ENCODE measurements at regions not wholly inside any gene's neighbourhood (a gene's known extent, or its start where the extent isn't known, plus 50 kb on each side); places are given as distances from the start of the nearest gene placed in this dataset.

DNA sequence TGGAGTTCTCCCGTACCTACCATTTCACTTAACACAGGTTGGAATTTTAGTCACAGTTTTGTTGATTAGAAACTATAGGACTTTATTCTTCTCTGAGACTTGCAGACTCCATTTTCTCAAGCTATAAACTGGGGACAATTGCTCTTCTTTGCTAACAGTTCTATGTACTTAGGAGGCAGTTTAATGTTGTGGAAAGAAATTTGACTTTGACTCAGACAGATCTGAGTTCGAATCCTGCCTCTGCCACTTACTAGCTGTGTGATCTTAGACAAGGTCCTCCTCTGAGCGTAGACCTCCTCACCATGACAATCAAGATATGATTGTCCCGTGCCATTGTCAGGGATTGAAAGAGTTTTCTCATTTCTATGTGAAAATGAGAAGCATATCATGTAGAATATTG lies 196.4 kb upstream of the HES1 start:
- no peak overlapping the region for H3K14ac ChIP-seq (ENCODE audit: insufficient read length)
- H2BK20ac ChIP-seq (ENCODE audit: low read length), result 0 out of 2 replicates have a peak overlapping the region, but pooled peaks have one; percentile 84
- no peak overlapping the region for H4K8ac ChIP-seq (ENCODE audit: extremely low read depth, insufficient read depth, low read length)
- no peak overlapping the region for H2AK5ac ChIP-seq (ENCODE audit: low read depth, low read length)
- H2AFZ ChIP-seq (ENCODE audit: low read length), result no peak overlapping the region
- H3K9ac ChIP-seq (replicated peaks in 1 of 4; ENCODE audit: extremely low read depth in 1 of 4, low read depth in 3 of 4, low read length in 3 of 4), result no peak overlapping the region
- no peaks in the 10 kb centered on the region for H3K36me3 ChIP-seq (ENCODE audit: control insufficient read depth in 2 of 4, insufficient read depth in 4 of 4, low read length in 3 of 4)
- no peak overlapping the region for H2BK120ac ChIP-seq (replicated peaks; ENCODE audit: low read depth, low read length)
- H4K91ac ChIP-seq (replicated peaks; ENCODE audit: insufficient read length, low read length), result no peak overlapping the region
- H3K27ac ChIP-seq (ENCODE audit: low read depth, low read length), result no peak overlapping the region
- no peak for DNase-seq (ENCODE audit: low read depth in 1 of 2, low spot score in 2 of 2)
- no peak overlapping the region for H3K56ac ChIP-seq (replicated peaks; ENCODE audit: insufficient read length, low read depth, low read length)
- no peaks in the 10 kb centered on the region for H3K79me1 ChIP-seq (ENCODE audit: low read depth, low read length)
- ChIA-PET CTCF (ENCODE audit: partially characterized antibody) (interaction anchor here (1.1 to 1.7 kb wide), 5 partner anchors 9 to 160 kb away, joined by 3 to 7 read pairs (median 3); no protein-coding TSS in a partner anchor), POLR2A (ENCODE audit: partially characterized antibody) (interaction anchor here (1.3 kb wide), 1 partner anchor 28 kb away, joined by 3 read pairs; no protein-coding TSS in a partner anchor)
- no peak overlapping the region for H2BK5ac ChIP-seq (ENCODE audit: low read depth, low read length)
- no peaks in the 10 kb centered on the region for H3K79me2 ChIP-seq (ENCODE audit: control insufficient read depth in 1 of 2, insufficient read depth in 2 of 2, low read length in 2 of 2)
- no peaks in the 10 kb centered on the region for H3K27me3 ChIP-seq (replicated peaks in 1 of 4; ENCODE audit: control insufficient read depth in 3 of 4, extremely low read depth in 1 of 4, insufficient read depth in 3 of 4, low read length in 3 of 4)
- no peak overlapping the region for H2BK12ac ChIP-seq (ENCODE audit: low read depth, low read length)
- H4K5ac ChIP-seq (ENCODE audit: insufficient read length, low read depth, low read length), result no peak overlapping the region
- H3K18ac ChIP-seq (ENCODE audit: extremely low read depth, low read length), result no peak overlapping the region; the same call in 1 of the 2 replicates
- 0 out of 4 replicates have a peak, but pooled peaks cover 0 to 4% of the 10 kb centered on the region in 2 experiments for H3K9me3 ChIP-seq (ENCODE audit: insufficient read depth in 2 of 2, low read depth in 1 of 2, low read length in 1 of 2)
- no peak overlapping the region for H3K4me3 ChIP-seq (ENCODE audit: extremely low read depth in 1 of 4, insufficient read depth in 2 of 4, low read depth in 3 of 4, low read length in 4 of 4)
- no peak for FAIRE-seq
- peaks cover 13 to 29% (median 20%) of the 10 kb centered on the region in 4 experiments for H3K4me1 ChIP-seq (replicated peaks in 1 of 4; ENCODE audit: control insufficient read depth in 3 of 4, insufficient read depth in 4 of 4, low read length in 3 of 4)
- no peaks in the 10 kb centered on the region for H4K20me1 ChIP-seq (replicated peaks in 1 of 2; ENCODE audit: control insufficient read depth in 1 of 2, insufficient read depth in 2 of 2, low read length in 2 of 2)
- WGBS, 2 experiments (ENCODE audit: extremely low coverage in 1 of 2, insufficient coverage in 1 of 2, insufficient read length in 1 of 2, insufficient replicate concordance in 2 of 2, low coverage in 1 of 2, low lambda C conversion rate in 2 of 2, missing lambda C conversion rate in 1 of 2), result 87% methylated on average over 4 of the region's 4 CpGs; no CpG with 5 or more reads in 1 of the 2 experiments
- H3K23ac ChIP-seq (ENCODE audit: insufficient read length), result no peak overlapping the region
- H3K23me2 ChIP-seq (ENCODE audit: low read depth, low read length), result no peaks in the 10 kb centered on the region
- H3K4me2 ChIP-seq (ENCODE audit: insufficient read depth in 1 of 2, low read depth in 2 of 2, low read length in 2 of 2), result no peak overlapping the region
- no peak overlapping the region for H3K4ac ChIP-seq (replicated peaks; ENCODE audit: insufficient read length, low read depth, low read length)
- no peak overlapping the region for H2BK15ac ChIP-seq (ENCODE audit: low read length)
- TF ChIP-seq TAF1 (IDR thresholded peaks at IDR 0.05; ENCODE audit: low read depth, low read length), result no peak
- no peak for TF ChIP-seq SIX5 (IDR thresholded peaks at IDR 0.05; ENCODE audit: low read depth, low read length)
- no peak for TF ChIP-seq CBX8 (IDR thresholded peaks at IDR 0.05; ENCODE audit: borderline replicate concordance, low read depth, low read length)
- no peak for TF ChIP-seq NRF1 (IDR thresholded peaks at IDR 0.05; ENCODE audit: low read depth, low read length)
- TF ChIP-seq SRF (IDR thresholded peaks at IDR 0.05; ENCODE audit: low read depth, low read length), result no peak
- no peak for TF ChIP-seq CREB1 (IDR thresholded peaks at IDR 0.05)
- no peak for TF ChIP-seq TCF12 (IDR thresholded peaks at IDR 0.05; ENCODE audit: low read depth, low read length)
- TF ChIP-seq POLR2A (IDR thresholded peaks at IDR 0.05; ENCODE audit: control extremely low read depth in 1 of 2, low read depth in 2 of 2, low read length in 2 of 2), result no peak
- no peak for TF ChIP-seq EGR1 (IDR thresholded peaks at IDR 0.05; ENCODE audit: borderline replicate concordance, low read depth, low read length)
- TF ChIP-seq YY1 (IDR thresholded peaks at IDR 0.05; ENCODE audit: low read depth, low read length), result no peak
- no peak for TF ChIP-seq SAP30 (IDR thresholded peaks at IDR 0.05; ENCODE audit: insufficient read depth, insufficient replicate concordance, low read length)
- no peak for TF ChIP-seq SIRT6 (IDR thresholded peaks at IDR 0.05; ENCODE audit: low read length)
- no peak for TF ChIP-seq SUZ12 (IDR thresholded peaks at IDR 0.05; ENCODE audit: low read length)
- TF ChIP-seq TBP (IDR thresholded peaks at IDR 0.05; ENCODE audit: low read depth, low read length), result no peak
- no peak for TF ChIP-seq HDAC6 (IDR thresholded peaks at IDR 0.05; ENCODE audit: low read depth, low read length)

Measured in H1 (cell line).